HL-60/S4 treated with phorbol 12-myristate 13-acetate at 8.2 ng/mL for 4 days and 3 days (cell line): ENCODE measurements at regions not wholly inside any gene's neighbourhood (a gene's known extent, or its start where the extent isn't known, plus 50 kb on each side); places are given as distances from the start of the nearest gene placed in this dataset.
"Not testable (repeated sequence)": the region's sequence is repeated elsewhere in the genome, so short reads cannot be mapped to it uniquely, and the experiment has no call there.

Experiments used
- in situ Hi-C: fragments of 300-500 bp; cut with MboI; formaldehyde crosslinking; loops from 2 replicates; pipeline ENCODE4 v1.15.0; 2022; ENCODE audit warnings: low sequenced_read_pairs

- in situ Hi-C loops, result no loop called here
Observed at GRCh38 chr10:78464856-78465267, 431.2 kb downstream of the RPS24 start.

GRCh38 chr10:78465431-78465830, 431.8 kb downstream of the RPS24 start:
- in situ Hi-C loops, result no loop called here

- in situ Hi-C loops, result no loop called here
Observed at GRCh38 chr10:78467496-78468106, 433.9 kb downstream of the RPS24 start.

DNA sequence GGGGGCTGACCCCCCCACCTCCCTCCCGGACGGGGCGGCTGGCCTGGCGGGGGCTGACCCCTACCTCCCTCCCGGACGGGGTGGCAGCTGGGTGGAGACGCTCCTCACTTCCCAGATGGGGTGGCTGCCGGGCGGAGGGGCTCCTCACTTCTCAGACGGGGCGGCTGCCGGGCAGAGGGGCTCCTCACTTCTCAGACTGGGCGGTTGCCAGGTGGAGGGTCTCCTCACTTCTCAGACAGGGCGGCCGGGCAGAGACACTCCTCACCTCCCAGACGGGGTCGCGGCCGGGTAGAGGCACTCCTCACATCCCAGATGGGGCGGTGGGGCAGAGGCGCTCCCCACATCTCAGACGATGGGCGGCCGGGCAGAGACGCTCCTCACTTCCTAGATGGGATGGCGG, 435.1 kb downstream of the RPS24 start:
- in situ Hi-C loops, result not testable (repeated sequence)

DNA sequence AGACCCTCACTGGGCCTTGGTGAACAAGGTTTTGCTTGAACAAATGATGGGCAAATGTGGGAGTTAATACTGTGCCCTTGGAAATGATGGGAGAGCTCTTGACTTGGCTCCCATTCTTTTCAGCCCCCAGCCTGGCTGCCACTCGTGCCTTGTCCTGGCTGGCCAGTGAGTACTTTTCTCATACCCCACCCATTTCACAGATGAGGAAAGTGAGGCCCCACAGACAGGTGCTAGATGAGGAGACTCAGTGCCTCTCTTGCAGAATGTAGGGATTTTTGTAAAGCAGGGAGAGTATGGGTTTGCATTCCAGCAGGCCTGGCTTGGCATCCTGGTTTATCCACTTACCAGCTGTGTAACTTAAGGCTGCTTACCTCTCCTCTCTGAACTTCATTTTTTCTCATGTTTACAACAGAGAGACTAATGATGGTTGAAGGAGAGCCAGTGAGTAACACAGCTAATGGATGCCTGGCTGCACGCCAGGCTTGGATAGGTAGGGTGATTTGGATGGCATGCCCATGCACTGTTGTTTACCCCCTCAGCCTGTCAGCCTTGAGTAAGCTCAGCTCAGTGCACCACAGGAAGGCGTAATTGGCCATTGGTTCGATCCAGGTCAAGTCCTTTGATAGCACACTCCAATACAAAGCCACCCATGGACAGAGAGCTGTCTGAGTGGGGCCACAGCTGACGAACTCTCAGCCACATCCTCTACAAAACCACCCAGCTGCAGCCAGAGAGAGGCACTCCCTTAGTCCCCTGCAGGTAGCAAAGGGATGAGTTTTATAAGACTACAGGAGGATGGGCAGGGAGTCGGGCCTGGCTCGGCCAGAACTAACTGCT, 436.8 kb downstream of the RPS24 start:
- in situ Hi-C loops, result no loop called here

DNA sequence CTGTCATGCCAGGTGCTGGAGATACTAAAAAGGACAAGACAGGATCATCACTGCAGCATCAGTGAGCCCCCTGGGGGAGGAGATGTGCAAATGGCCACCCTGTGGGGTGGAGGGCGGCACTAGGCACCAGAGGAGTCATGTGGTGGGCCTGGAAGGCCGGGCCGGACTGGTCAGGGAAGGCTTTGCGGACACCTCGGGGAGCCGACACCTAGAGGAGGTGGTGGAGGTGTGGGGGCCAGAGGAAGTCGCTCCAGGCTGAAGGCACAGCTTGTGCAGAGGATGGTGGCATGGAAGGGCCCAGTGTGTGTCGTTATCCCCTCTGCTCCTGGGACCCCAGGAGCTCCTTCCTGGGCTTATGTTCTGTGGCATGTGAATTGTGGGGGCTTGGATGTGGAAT, 437.7 kb downstream of the RPS24 start:
- in situ Hi-C loops, result no loop called here

- in situ Hi-C loops, result no loop called here
Observed at GRCh38 chr10:78471723-78472550, 438.3 kb downstream of the RPS24 start.

DNA sequence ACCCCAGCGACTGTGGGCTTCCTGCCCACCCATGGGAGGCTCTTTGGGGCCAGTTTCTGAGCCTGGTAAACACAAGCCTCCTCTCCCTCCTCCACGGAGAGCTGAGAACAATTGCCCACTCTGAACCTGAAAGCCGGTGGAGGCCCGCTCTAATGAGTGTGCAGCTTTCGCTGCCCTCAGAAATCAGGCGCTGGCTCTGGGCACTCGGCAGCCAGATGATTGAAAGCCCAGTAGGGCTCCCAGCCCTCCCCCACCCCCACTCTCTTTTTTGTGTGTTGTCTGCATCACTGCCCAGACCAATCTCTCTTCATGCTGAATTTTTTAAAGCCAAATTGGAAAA, 438.9 kb downstream of the RPS24 start:
- in situ Hi-C loops, result no loop called here

- in situ Hi-C loops, result no loop called here
Observed at GRCh38 chr10:78473006-78473405, 439.3 kb downstream of the RPS24 start.

GRCh38 chr10:78474743-78475142, 441.1 kb downstream of the RPS24 start:
- in situ Hi-C loops, result no loop called here

GRCh38 chr10:78475437-78475836, 441.8 kb downstream of the RPS24 start:
- in situ Hi-C loops, result no loop called here

DNA sequence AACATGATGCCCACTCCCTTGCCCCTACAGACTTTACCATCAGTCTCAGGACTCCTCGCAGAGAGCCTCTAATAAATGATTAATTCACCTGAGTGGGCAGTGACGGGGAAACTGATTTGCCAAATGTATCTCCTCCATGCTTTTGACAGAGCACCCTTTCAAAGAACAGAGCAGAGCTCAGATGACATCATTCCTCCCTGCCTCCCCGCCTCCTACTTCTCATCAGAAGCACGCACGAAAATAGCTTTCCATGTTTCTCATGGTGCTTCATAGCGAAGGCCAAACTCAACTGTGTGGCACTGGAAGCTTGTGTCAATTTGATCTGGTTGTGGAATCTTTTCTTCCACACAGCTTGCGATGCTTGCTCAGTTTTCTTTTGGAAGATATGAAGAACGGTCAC, 442.5 kb downstream of the RPS24 start:
- in situ Hi-C loops, result no loop called here

DNA sequence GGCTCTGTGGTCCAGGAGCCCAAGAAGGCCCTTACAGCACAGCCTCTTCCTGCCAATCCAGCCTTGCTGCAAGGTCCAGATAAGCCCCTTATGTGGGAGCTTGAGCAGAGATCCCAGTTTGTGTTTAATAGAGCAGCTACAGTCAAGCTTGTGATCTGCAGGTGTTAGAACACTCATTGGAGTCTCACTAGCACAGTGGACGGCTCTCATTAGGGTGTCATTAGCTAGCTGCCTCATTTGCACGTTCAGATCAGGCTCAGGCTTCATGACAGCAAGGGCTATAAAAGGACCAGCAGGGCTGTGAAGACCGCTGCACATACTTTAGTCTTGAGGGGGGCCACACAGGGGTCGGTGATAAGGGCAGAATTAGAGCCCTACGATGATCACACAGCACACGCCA, 443.2 kb downstream of the RPS24 start:
- in situ Hi-C loops, result no loop called here

- in situ Hi-C loops, result no loop called here
Observed at GRCh38 chr10:78478919-78479318, 445.3 kb downstream of the RPS24 start.

DNA sequence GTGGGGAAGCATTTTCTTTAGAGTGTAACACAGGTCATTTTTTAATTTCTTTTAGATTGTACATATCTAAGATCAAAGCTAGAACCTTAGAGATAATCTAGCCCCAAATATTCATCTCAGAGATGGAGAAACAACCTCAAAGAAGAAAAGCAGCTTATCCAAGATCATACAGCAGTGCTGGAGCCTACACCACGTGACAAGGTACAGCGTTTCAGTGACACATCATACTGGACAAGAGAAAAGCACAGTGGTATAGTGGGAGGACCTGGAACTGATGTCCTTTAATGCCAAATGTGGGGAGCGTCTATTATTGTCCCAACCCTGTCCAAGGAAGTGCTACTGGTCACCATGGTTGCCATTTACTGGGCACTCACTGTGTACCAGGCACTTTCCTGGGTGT, 445.8 kb downstream of the RPS24 start:
- in situ Hi-C loops, result no loop called here

DNA sequence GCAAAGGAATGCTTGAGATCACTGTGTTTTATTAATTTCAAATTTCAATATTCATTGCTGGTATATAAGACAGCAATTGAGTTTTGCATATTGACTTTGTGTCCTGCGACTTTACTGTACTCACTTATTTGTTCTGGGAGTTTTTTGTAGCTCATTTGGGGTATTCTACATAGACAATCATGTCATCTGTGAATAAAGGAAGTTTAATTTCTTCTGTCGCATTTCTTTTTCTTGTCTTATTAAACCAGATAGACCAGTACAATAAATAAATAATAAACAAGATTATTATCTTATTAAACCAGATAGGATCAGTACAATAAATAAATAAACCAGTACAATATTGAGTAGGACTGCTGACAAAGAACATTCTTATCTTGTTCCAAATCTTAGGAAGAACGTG, 448.2 kb downstream of the RPS24 start:
- in situ Hi-C loops, result no loop called here

DNA sequence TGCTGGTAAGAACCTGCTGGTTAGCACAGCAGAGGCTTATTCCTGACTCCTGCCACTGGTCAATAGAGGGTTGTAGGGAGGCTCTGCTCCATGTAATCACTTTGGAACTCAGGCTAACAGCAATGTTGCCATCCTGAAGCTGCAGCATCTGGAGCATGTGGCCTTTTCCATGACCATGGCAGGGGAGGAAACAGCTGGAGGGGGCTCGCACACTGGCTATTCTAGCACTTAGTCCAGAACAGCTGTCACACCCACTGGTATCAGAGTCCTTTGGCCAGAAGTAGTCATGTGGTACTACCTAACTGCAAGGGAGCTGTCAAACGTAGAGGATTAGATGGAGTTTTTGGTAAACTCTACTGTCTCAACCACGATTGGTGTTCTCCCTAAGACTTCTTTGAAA, 450.0 kb downstream of the RPS24 start:
- in situ Hi-C loops, result no loop called here

GRCh38 chr10:78489034-78489433, 455.4 kb downstream of the RPS24 start:
- in situ Hi-C loops, result no loop called here

GRCh38 chr10:78491812-78492211, 458.1 kb downstream of the RPS24 start:
- in situ Hi-C loops, result no loop called here

DNA sequence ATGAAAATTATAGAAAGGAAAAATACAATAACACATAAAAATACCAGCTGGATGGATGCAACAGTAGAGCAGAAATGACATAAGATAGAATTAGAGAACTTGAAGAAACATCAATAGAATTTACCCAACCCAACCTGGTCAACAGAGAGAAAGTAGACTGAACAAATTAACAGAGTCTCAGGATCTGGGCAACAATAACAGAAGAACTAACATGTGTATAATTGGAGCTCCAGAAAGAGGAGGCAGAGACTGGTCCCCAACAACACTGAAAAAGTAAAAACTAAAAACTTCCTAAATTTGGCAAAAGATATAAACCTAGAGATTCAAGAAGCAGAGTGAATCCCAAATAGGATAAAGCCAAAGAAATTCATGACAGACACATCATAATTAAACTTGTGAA, 458.8 kb downstream of the RPS24 start:
- in situ Hi-C loops, result no loop called here

GRCh38 chr10:78494179-78494578, 460.5 kb downstream of the RPS24 start:
- in situ Hi-C loops, result no loop called here
